ENCODE measurements at regions not wholly inside any gene's neighbourhood (a gene's known extent, or its start where the extent isn't known, plus 50 kb on each side); places are given as distances from the start of the nearest gene placed in this dataset.

DNA sequence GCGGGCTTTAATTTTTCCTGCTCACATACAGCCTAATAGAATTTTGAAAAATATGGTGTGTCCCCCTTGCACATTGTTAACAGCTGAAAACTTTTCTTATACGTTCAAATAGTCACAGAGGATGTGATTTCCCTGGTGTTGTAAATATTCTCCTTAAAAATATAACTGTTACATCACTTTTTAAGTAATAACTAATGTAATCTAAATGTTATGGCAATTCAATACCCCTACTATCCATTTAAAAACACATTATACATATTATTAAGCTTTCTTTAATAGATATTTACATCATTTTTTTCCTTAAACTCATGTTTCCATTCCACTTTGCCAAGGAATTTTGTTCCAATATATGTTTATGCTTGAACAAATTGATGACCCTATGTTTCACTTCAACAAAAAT lies 85.5 kb upstream of the S1PR1 start:
- no peaks in the 10 kb centered on the region for H3K36me3 Mint-ChIP-seq
- H3K36me3 ChIP-seq = no peaks in the 10 kb centered on the region
- no peak overlapping the region for H3K27ac ChIP-seq

DNA sequence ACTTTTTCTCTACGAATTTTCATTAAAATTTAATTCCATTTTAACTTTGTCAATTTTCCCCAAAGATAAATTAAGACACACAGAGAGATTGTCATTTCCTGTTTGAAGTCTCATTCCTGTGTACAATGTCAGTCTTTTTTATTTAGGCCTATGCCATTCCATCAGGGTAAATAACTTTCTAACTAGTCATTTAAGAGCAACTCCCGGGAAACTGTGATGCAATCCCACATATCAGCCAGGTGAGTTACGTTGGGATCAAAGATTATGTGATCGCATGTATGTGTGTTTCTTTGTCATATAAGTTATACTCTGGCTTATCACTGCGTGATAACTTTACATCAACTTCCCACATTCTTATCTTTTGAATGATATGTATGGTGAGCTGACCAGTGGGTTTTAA lies 86.1 kb upstream of the S1PR1 start:
- H3K9me3 Mint-ChIP-seq = no peaks in the 10 kb centered on the region
- no peak overlapping the region for H2AFZ ChIP-seq (replicated peaks)
- peak overlapping the region; percentile 20 for H3K27ac Mint-ChIP-seq
- peaks cover 3% of the 10 kb centered on the region for H3K27me3 Mint-ChIP-seq (ENCODE audit: insufficient read depth, low read depth)
- H3K27me3 ChIP-seq = no peaks in the 10 kb centered on the region
- no peaks in the 10 kb centered on the region for H3K79me2 ChIP-seq (ENCODE audit: low read depth)
- TF ChIP-seq EZH2 (IDR thresholded peaks at IDR 0.05) (no peak), EZH2phosphoT487 (IDR thresholded peaks at IDR 0.05) (no peak)
- TF ChIP-seq, protein P1, sequence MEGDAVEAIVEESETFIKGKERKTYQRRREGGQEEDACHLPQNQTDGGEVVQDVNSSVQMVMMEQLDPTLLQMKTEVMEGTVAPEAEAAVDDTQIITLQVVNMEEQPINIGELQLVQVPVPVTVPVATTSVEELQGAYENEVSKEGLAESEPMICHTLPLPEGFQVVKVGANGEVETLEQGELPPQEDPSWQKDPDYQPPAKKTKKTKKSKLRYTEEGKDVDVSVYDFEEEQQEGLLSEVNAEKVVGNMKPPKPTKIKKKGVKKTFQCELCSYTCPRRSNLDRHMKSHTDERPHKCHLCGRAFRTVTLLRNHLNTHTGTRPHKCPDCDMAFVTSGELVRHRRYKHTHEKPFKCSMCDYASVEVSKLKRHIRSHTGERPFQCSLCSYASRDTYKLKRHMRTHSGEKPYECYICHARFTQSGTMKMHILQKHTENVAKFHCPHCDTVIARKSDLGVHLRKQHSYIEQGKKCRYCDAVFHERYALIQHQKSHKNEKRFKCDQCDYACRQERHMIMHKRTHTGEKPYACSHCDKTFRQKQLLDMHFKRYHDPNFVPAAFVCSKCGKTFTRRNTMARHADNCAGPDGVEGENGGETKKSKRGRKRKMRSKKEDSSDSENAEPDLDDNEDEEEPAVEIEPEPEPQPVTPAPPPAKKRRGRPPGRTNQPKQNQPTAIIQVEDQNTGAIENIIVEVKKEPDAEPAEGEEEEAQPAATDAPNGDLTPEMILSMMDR (IDR thresholded peaks at IDR 0.05) = no peak
- H3K4me1 ChIP-seq = peaks cover 14% of the 10 kb centered on the region
- H3K9ac ChIP-seq = no peak overlapping the region
- no peak overlapping the region for H3K27ac ChIP-seq
- H3K36me3 ChIP-seq = no peaks in the 10 kb centered on the region
- no peak for DNase-seq (ENCODE audit: low spot score)
- H3K4me1 Mint-ChIP-seq = peaks cover 68% of the 10 kb centered on the region
- H3K4me3 ChIP-seq = no peak overlapping the region
- no peaks in the 10 kb centered on the region for H3F3A ChIP-seq (ENCODE audit: low read depth)
- no peak overlapping the region for H3K4me2 ChIP-seq
- H3K36me3 Mint-ChIP-seq = no peaks in the 10 kb centered on the region
- no peaks in the 10 kb centered on the region for H4K20me1 ChIP-seq (ENCODE audit: low read depth)
- no peaks in the 10 kb centered on the region for H3K9me3 ChIP-seq (ENCODE audit: low read depth)
- no peak overlapping the region for H3K4me3 Mint-ChIP-seq

More for the DNA sequence above, 85.5 kb upstream of the S1PR1 start:
- Histone ChIP-seq H4K20me1 (ENCODE audit: low read depth) (no peaks in the 10 kb centered on the region), H3K4me2 (no peak overlapping the region), H3K79me2 (ENCODE audit: low read depth) (no peaks in the 10 kb centered on the region), H3K4me3 (no peak overlapping the region), H2AFZ (replicated peaks) (no peak overlapping the region), H3K9ac (no peak overlapping the region), H3K4me1 (peaks cover 14% of the 10 kb centered on the region), H3K27me3 (no peaks in the 10 kb centered on the region), H3F3A (ENCODE audit: low read depth) (no peaks in the 10 kb centered on the region), H3K9me3 (ENCODE audit: low read depth) (no peaks in the 10 kb centered on the region)
- Mint-ChIP-seq H3K27ac (no peak overlapping the region), H3K27me3 (ENCODE audit: insufficient read depth, low read depth) (peaks cover 3% of the 10 kb centered on the region), H3K9me3 (no peaks in the 10 kb centered on the region), H3K4me1 (peaks cover 73% of the 10 kb centered on the region), H3K4me3 (no peak overlapping the region)
- DNase-seq (ENCODE audit: low spot score) = no peak
- TF ChIP-seq EZH2phosphoT487 (IDR thresholded peaks at IDR 0.05) = no peak
- TF ChIP-seq, protein P1 (IDR thresholded peaks at IDR 0.05) = no peak
- TF ChIP-seq EZH2 (IDR thresholded peaks at IDR 0.05) = no peak

DNA sequence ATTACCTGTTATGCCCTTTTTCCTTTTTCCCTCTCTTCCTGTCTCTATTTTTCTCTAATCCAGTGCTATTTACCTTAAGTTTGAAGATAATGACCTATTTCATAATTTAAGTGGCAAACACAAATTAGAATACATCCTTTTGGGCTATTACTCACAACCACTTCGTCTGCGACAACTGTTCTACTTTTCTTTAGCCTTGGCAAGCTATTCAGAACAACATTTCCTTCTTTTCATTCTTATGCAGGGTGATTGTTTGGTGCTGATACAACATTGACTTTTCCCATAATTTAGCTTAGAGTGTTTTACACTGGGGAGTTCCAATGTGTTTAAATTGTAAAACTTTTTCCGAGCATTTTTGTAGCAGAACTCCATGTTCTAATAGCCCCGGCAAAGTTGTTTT lies 86.6 kb upstream of the S1PR1 start:
- no peak overlapping the region for H3K9ac ChIP-seq
- peak overlapping the region; percentile 20 for H3K27ac Mint-ChIP-seq
- no peak overlapping the region for H3K4me2 ChIP-seq
- H3K4me1 Mint-ChIP-seq = peaks cover 64% of the 10 kb centered on the region
- H2AFZ ChIP-seq (replicated peaks) = no peak overlapping the region
- H3K4me3 Mint-ChIP-seq = no peak overlapping the region
- H3K9me3 ChIP-seq (ENCODE audit: low read depth) = no peaks in the 10 kb centered on the region
- TF ChIP-seq EZH2phosphoT487 (IDR thresholded peaks at IDR 0.05) = no peak
- H4K20me1 ChIP-seq (ENCODE audit: low read depth) = no peaks in the 10 kb centered on the region
- no peaks in the 10 kb centered on the region for H3K27me3 ChIP-seq
- H3K27me3 Mint-ChIP-seq (ENCODE audit: insufficient read depth, low read depth) = peaks cover 3% of the 10 kb centered on the region
- DNase-seq (ENCODE audit: low spot score) = no peak
- no peak overlapping the region for H3K4me3 ChIP-seq
- H3K27ac ChIP-seq = no peak overlapping the region
- H3K4me1 ChIP-seq = peaks cover 10% of the 10 kb centered on the region
- H3K36me3 ChIP-seq = no peaks in the 10 kb centered on the region
- no peaks in the 10 kb centered on the region for H3K9me3 Mint-ChIP-seq
- no peaks in the 10 kb centered on the region for H3F3A ChIP-seq (ENCODE audit: low read depth)
- no peaks in the 10 kb centered on the region for H3K36me3 Mint-ChIP-seq
- no peaks in the 10 kb centered on the region for H3K79me2 ChIP-seq (ENCODE audit: low read depth)

DNA sequence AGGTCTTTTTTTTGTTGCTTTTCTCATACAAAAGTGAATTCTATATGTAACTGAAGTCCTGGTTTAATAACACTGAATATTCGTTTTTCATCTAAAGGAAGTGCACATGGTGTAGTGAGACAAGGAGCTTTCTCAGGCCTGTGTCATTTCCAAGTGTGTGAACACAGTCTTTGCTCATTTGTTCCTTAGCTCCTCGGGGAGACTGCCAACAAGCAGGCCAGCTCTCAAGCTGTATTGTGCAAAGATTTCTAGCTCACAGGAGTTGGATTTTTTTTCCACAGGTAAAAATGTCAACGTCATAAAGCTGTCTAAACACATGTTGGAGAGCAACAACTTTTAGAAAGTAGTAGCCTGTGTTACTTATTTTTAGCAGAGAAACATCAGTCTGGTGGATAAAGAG lies 87.8 kb upstream of the S1PR1 start:
- peaks cover 3% of the 10 kb centered on the region for H3K27me3 Mint-ChIP-seq (ENCODE audit: insufficient read depth, low read depth)
- no peak overlapping the region for H2AFZ ChIP-seq (replicated peaks)
- H3K4me2 ChIP-seq = no peak overlapping the region
- H3K27ac Mint-ChIP-seq = peak overlapping the region; percentile 86
- no peaks in the 10 kb centered on the region for H3K27me3 ChIP-seq
- H3K9ac ChIP-seq = no peak overlapping the region
- H3K4me3 ChIP-seq = no peak overlapping the region
- H3K9me3 Mint-ChIP-seq = no peaks in the 10 kb centered on the region
- H3K4me3 Mint-ChIP-seq = peak overlapping the region; percentile 19
- H3K27ac ChIP-seq = no peak overlapping the region
- H3K79me2 ChIP-seq (ENCODE audit: low read depth) = no peaks in the 10 kb centered on the region
- no peaks in the 10 kb centered on the region for H3K4me1 ChIP-seq
- H3K36me3 ChIP-seq = no peaks in the 10 kb centered on the region
- H4K20me1 ChIP-seq (ENCODE audit: low read depth) = no peaks in the 10 kb centered on the region
- no peaks in the 10 kb centered on the region for H3F3A ChIP-seq (ENCODE audit: low read depth)
- no peaks in the 10 kb centered on the region for H3K9me3 ChIP-seq (ENCODE audit: low read depth)
- no peaks in the 10 kb centered on the region for H3K36me3 Mint-ChIP-seq
- TF ChIP-seq EZH2 (IDR thresholded peaks at IDR 0.05) (no peak), EZH2phosphoT487 (IDR thresholded peaks at IDR 0.05) (no peak)
- TF ChIP-seq, protein P1 (IDR thresholded peaks at IDR 0.05) = no peak
- no peak for DNase-seq (ENCODE audit: low spot score)
- H3K4me1 Mint-ChIP-seq = peaks cover 51% of the 10 kb centered on the region

Data from neural progenitor cell (in vitro differentiated cells).